CD14-positive monocyte (primary cell): ENCODE measurements at regions not wholly inside any gene's neighbourhood (a gene's known extent, or its start where the extent isn't known, plus 50 kb on each side); places are given as distances from the start of the nearest gene placed in this dataset.

Experiments
- DNase-seq, 3 donors: peaks; one replicate each; pipeline ENCODE4 v3.0.0-alpha.2; 2011 to 2022
- H2AFZ ChIP-seq: 2 replicates; pipeline ENCODE4 v1.6.0; 2012; ENCODE audit warnings: mild to moderate bottlenecking, low read depth, low read length, inconsistent platforms; ENCODE audit not compliant: insufficient read depth, poor library complexity, severe bottlenecking
- H3K27ac ChIP-seq, 2 donors: 1 replicate in 1 of 2; 2 replicates in 1 of 2; pipeline ENCODE4 v1.5.1; 2012 to 2013; ENCODE audit warnings: low read length in 2 of 2, control low read depth in 1 of 2, inconsistent platforms in 1 of 2, low read depth in 1 of 2, mild to moderate bottlenecking in 1 of 2
- H3K27me3 ChIP-seq, 2 donors: one replicate each; pipeline versions ENCODE4 v1.6.0 to v1.6.1; 2011 to 2013; ENCODE audit warnings: low read length in 2 of 2; ENCODE audit not compliant: control insufficient read depth in 2 of 2, insufficient read depth in 2 of 2
- H3K36me3 ChIP-seq, 2 donors: replicated peaks in 1 of 2; 1 replicate in 1 of 2; 2 replicates in 1 of 2; pipeline versions ENCODE4 v1.5.1 to v1.6.1; 2012 to 2013; ENCODE audit warnings: low read length in 2 of 2, control low read depth in 1 of 2, inconsistent platforms in 1 of 2, mild to moderate bottlenecking in 1 of 2; ENCODE audit not compliant: insufficient read depth in 2 of 2, control insufficient read depth in 1 of 2
- H3K4me1 ChIP-seq, 2 donors: 1 replicate in 1 of 2; 2 replicates in 1 of 2; pipeline versions ENCODE4 v1.5.1 to v1.6.1; 2012 to 2013; ENCODE audit warnings: low read length in 2 of 2, control low read depth in 1 of 2, inconsistent platforms in 1 of 2, mild to moderate bottlenecking in 1 of 2, moderate library complexity in 1 of 2; ENCODE audit not compliant: insufficient read depth in 2 of 2, control insufficient read depth in 1 of 2
- H3K4me2 ChIP-seq: replicated peaks from 2 replicates; pipeline ENCODE3; 2012; ENCODE audit warnings: low read length, moderate library complexity, mild to moderate bottlenecking; ENCODE audit not compliant: poor library complexity, severe bottlenecking; ENCODE audit errors: extremely low read depth
- H3K4me3 ChIP-seq, 3 experiments: fragments of 200-600 bp in 1 of 3; sonication (generic) in 1 of 3; replicated peaks in 1 of 3; 1 replicate in 2 of 3; 2 replicates in 1 of 3; pipeline ENCODE4 v1.5.1; 2011 to 2013; ENCODE audit warnings: low read length in 3 of 3, mild to moderate bottlenecking in 3 of 3, control low read depth in 2 of 3, low read depth in 2 of 3, inconsistent platforms in 1 of 3, moderate library complexity in 1 of 3
- H3K79me2 ChIP-seq: 2 replicates; pipeline ENCODE4 v1.6.0; 2012; ENCODE audit warnings: mild to moderate bottlenecking, control low read depth, inconsistent platforms, low read length, moderate library complexity; ENCODE audit not compliant: insufficient read depth
- H3K9ac ChIP-seq: 2 replicates; pipeline ENCODE4 v1.6.0; 2017; ENCODE audit warnings: low read length, mild to moderate bottlenecking; ENCODE audit not compliant: insufficient read depth, poor library complexity, severe bottlenecking
- H3K9me3 ChIP-seq, 2 donors: replicated peaks in 1 of 2; 1 replicate in 1 of 2; 2 replicates in 1 of 2; pipeline versions ENCODE4 v1.5.1 to v1.6.1; 2012 to 2013; ENCODE audit warnings: low read length in 2 of 2, control low read depth in 1 of 2; ENCODE audit not compliant: control insufficient read depth in 1 of 2, insufficient read depth in 1 of 2
- H4K20me1 ChIP-seq: 2 replicates; pipeline ENCODE4 v1.6.0; 2012; ENCODE audit warnings: mild to moderate bottlenecking, low read length, control low read depth, moderate library complexity; ENCODE audit not compliant: insufficient read depth
- H3K27ac Mint-ChIP-seq, 7 donors: one replicate each; pipeline ENCODE4 v1.8.0; 2020; ENCODE audit warnings: mild to moderate bottlenecking in 7 of 7, mixed read lengths in 7 of 7, moderate library complexity in 6 of 7, inconsistent platforms in 2 of 7
- H3K27me3 Mint-ChIP-seq, 3 donors: one replicate each; pipeline ENCODE4 v1.8.0; 2021 to 2022; ENCODE audit warnings: low read depth in 3 of 3, mild to moderate bottlenecking in 3 of 3, mixed read lengths in 3 of 3, moderate library complexity in 3 of 3, inconsistent platforms in 1 of 3
- H3K36me3 Mint-ChIP-seq, 2 donors: one replicate each; pipeline ENCODE4 v1.8.0; 2020; ENCODE audit warnings: mixed read lengths in 2 of 2, inconsistent platforms in 1 of 2, mild to moderate bottlenecking in 1 of 2
- H3K4me1 Mint-ChIP-seq: one replicate; pipeline ENCODE4 v1.8.0; 2020; ENCODE audit warnings: mild to moderate bottlenecking, mixed read lengths
- H3K4me3 Mint-ChIP-seq, 2 donors: one replicate each; pipeline ENCODE4 v1.8.0; 2020; ENCODE audit warnings: mild to moderate bottlenecking in 2 of 2, mixed read lengths in 2 of 2, moderate library complexity in 1 of 2
- H3K9me3 Mint-ChIP-seq, 7 donors: one replicate each; pipeline ENCODE4 v1.8.0; 2020 to 2022; ENCODE audit warnings: mixed read lengths in 7 of 7, mild to moderate bottlenecking in 6 of 7, moderate library complexity in 6 of 7, inconsistent platforms in 2 of 7
- CTCF ChIP-seq: fragments of 200-600 bp; IDR thresholded peaks from one replicate; pipeline ENCODE4 v1.8.0; 2022; ENCODE audit warnings: antibody characterized with exemption, mild to moderate bottlenecking
- WGBS: methylation state at CpG from one replicate; pipeline ENCODE4 v1.1.5; 2013; ENCODE audit warnings: missing lambda C conversion rate; ENCODE audit not compliant: insufficient coverage; 5-methylcytosine and 5-hydroxymethylcytosine counted together
- intact Hi-C, 2 donors: fragments of 100-400 bp; cut with micrococcal nuclease; formaldehyde crosslinking; loops; one replicate each; pipeline versions ENCODE4 v1.15.0 to v1.15.1; 2023

- no peak overlapping the region for H3K4me3 ChIP-seq
- no peak overlapping the region for H3K4me3 Mint-ChIP-seq
- intact Hi-C loops: no loop called here
- no peak for DNase-seq
- no peak overlapping the region for H3K4me2 ChIP-seq
- no peak overlapping the region for H2AFZ ChIP-seq
- H3K27ac Mint-ChIP-seq: no peak overlapping the region
- H3K4me1 Mint-ChIP-seq: no peaks in the 10 kb centered on the region
- H3K36me3 Mint-ChIP-seq: no peaks in the 10 kb centered on the region
- peaks cover 0 to 1% (median 0%) of the 10 kb centered on the region in 3 donors for H3K27me3 Mint-ChIP-seq
- TF ChIP-seq CTCF: no peak
- peaks cover 0 to 8% (median 3%) of the 10 kb centered on the region in 7 donors for H3K9me3 Mint-ChIP-seq
- no peak overlapping the region for H3K9ac ChIP-seq
- 80% methylated on average over 2 of the region's 3 CpGs for WGBS
- no peak overlapping the region for H3K27ac ChIP-seq
- no peaks in the 10 kb centered on the region for H3K36me3 ChIP-seq
- H3K79me2 ChIP-seq: no peaks in the 10 kb centered on the region
- peaks cover 3 to 8% of the 10 kb centered on the region in 2 donors for H3K9me3 ChIP-seq
- no peaks in the 10 kb centered on the region for H4K20me1 ChIP-seq
- no peaks in the 10 kb centered on the region for H3K27me3 ChIP-seq
- no peaks in the 10 kb centered on the region for H3K4me1 ChIP-seq
These were observed 770.7 kb upstream of the CXADR start for GRCh38 chr21:16742131-16742641.

- no peaks in the 10 kb centered on the region for H3K79me2 ChIP-seq
- H3K36me3 ChIP-seq: no peaks in the 10 kb centered on the region
- no peaks in the 10 kb centered on the region for H3K4me1 ChIP-seq
- H3K4me3 Mint-ChIP-seq: no peak overlapping the region
- DNase-seq: no peak
- H3K27ac ChIP-seq: no peak overlapping the region
- H4K20me1 ChIP-seq: no peaks in the 10 kb centered on the region
- no peak for TF ChIP-seq CTCF
- intact Hi-C loops: no loop called here
- peaks cover 0 to 1% (median 0%) of the 10 kb centered on the region in 3 donors for H3K27me3 Mint-ChIP-seq
- H3K9me3 ChIP-seq: peaks cover 3 to 8% of the 10 kb centered on the region in 2 donors
- no peak overlapping the region for H3K27ac Mint-ChIP-seq
- H3K36me3 Mint-ChIP-seq: no peaks in the 10 kb centered on the region
- H3K27me3 ChIP-seq: no peaks in the 10 kb centered on the region
- H3K4me1 Mint-ChIP-seq: no peaks in the 10 kb centered on the region
- no peak overlapping the region for H3K4me2 ChIP-seq
- H2AFZ ChIP-seq: no peak overlapping the region
- peaks cover 0 to 8% (median 3%) of the 10 kb centered on the region in 7 donors for H3K9me3 Mint-ChIP-seq
- no peak overlapping the region for H3K4me3 ChIP-seq
- WGBS: no CpG with 5 or more reads among the region's 5 CpGs
- no peak overlapping the region for H3K9ac ChIP-seq
These were observed 770.1 kb upstream of the CXADR start for GRCh38 chr21:16742741-16743140.
